GM19463 (cell line): ENCODE measurements at regions not wholly inside any gene's neighbourhood (a gene's known extent, or its start where the extent isn't known, plus 50 kb on each side); places are given as distances from the start of the nearest gene placed in this dataset.
A peak's percentile ranks its signal among the peaks of the same experiment; 100 is the strongest.
"Not testable (repeated sequence)": the region's sequence is repeated elsewhere in the genome, so short reads cannot be mapped to it uniquely, and the experiment has no call there.

Source experiments
- ATAC-seq: cut with Tn5 transposase; IDR thresholded peaks from one replicate; pipeline ENCODE4 v1.9.1; 2021; ENCODE audit warnings: mild to moderate bottlenecking, moderate library complexity; ENCODE audit not compliant: unreplicated experiment

GRCh38 chr6:74891349-74891831, 314.5 kb downstream of the COL12A1 start:
- ATAC-seq, result no peak

- ATAC-seq, result no peak
These were observed 316.2 kb downstream of the COL12A1 start for GRCh38 chr6:74889635-74890034.

GRCh38 chr6:74888741-74889140, 317.1 kb downstream of the COL12A1 start:
- ATAC-seq, result not testable (repeated sequence)

- no peak for ATAC-seq
These were observed 325.9 kb downstream of the COL12A1 start for GRCh38 chr6:74879976-74880375.

- ATAC-seq, result no peak
These were observed 326.6 kb downstream of the COL12A1 start for GRCh38 chr6:74879234-74879633.

- ATAC-seq, result no peak
These were observed 330.7 kb downstream of the COL12A1 start for GRCh38 chr6:74875193-74875592.

GRCh38 chr6:74872754-74873476, 332.9 kb downstream of the COL12A1 start:
- ATAC-seq, result no peak

- no peak for ATAC-seq
These were observed 334.1 kb downstream of the COL12A1 start for GRCh38 chr6:74871757-74872156.

GRCh38 chr6:74870403-74870802, 335.4 kb downstream of the COL12A1 start:
- ATAC-seq, result no peak

GRCh38 chr6:74867291-74867690, 338.6 kb downstream of the COL12A1 start:
- ATAC-seq, result no peak

- ATAC-seq, result no peak
These were observed 341.9 kb downstream of the COL12A1 start for GRCh38 chr6:74863968-74864367.

GRCh38 chr6:74860456-74860855, 345.4 kb downstream of the COL12A1 start:
- ATAC-seq, result no peak

- ATAC-seq, result no peak
These were observed 348.7 kb downstream of the COL12A1 start for GRCh38 chr6:74857157-74857556.

GRCh38 chr6:74853991-74854390, 351.9 kb downstream of the COL12A1 start:
- ATAC-seq, result no peak

- ATAC-seq, result no peak
These were observed 354.3 kb downstream of the COL12A1 start for GRCh38 chr6:74851596-74851995.

GRCh38 chr6:74840953-74841352, 364.9 kb downstream of the COL12A1 start:
- ATAC-seq, result no peak

GRCh38 chr6:74834967-74835366, 370.9 kb downstream of the COL12A1 start:
- no peak for ATAC-seq

GRCh38 chr6:74826263-74826662, 379.6 kb downstream of the COL12A1 start:
- ATAC-seq, result no peak

GRCh38 chr6:74814440-74814839, 391.4 kb downstream of the COL12A1 start:
- peak; percentile 65 for ATAC-seq

GRCh38 chr6:74807674-74808073, 398.2 kb downstream of the COL12A1 start:
- ATAC-seq, result no peak

- no peak for ATAC-seq
These were observed 399.7 kb downstream of the COL12A1 start for GRCh38 chr6:74805916-74806696.

GRCh38 chr6:74798302-74798701, 407.6 kb downstream of the COL12A1 start:
- no peak for ATAC-seq
